Glutamatergic neuron (in vitro differentiated cells): ENCODE measurements at regions not wholly inside any gene's neighbourhood (a gene's known extent, or its start where the extent isn't known, plus 50 kb on each side); places are given as distances from the start of the nearest gene placed in this dataset.

Source experiments
- DNase-seq: peaks from one replicate; pipeline ENCODE4 v3.0.0; 2022
- H3K27ac Mint-ChIP-seq: one replicate; pipeline ENCODE4 v1.8.0; 2020; ENCODE audit warnings: mild to moderate bottlenecking, mixed read lengths, inconsistent platforms; ENCODE audit not compliant: unreplicated experiment
- H3K27me3 Mint-ChIP-seq: one replicate; pipeline ENCODE4 v1.8.0; 2020; ENCODE audit warnings: mild to moderate bottlenecking, moderate library complexity, mixed read lengths, inconsistent platforms; ENCODE audit not compliant: unreplicated experiment
- H3K36me3 Mint-ChIP-seq: one replicate; pipeline ENCODE4 v1.8.0; 2020; ENCODE audit warnings: mild to moderate bottlenecking, mixed read lengths, inconsistent platforms; ENCODE audit not compliant: unreplicated experiment
- H3K4me1 Mint-ChIP-seq: one replicate; pipeline ENCODE4 v1.8.0; 2020; ENCODE audit warnings: mild to moderate bottlenecking, low read depth, mixed read lengths, inconsistent platforms; ENCODE audit not compliant: unreplicated experiment
- H3K4me3 Mint-ChIP-seq: one replicate; pipeline ENCODE4 v1.8.0; 2020; ENCODE audit warnings: mild to moderate bottlenecking, mixed read lengths, inconsistent platforms; ENCODE audit not compliant: unreplicated experiment
- H3K9me3 Mint-ChIP-seq: one replicate; pipeline ENCODE4 v1.8.0; 2020; ENCODE audit warnings: mild to moderate bottlenecking, moderate library complexity, mixed read lengths, inconsistent platforms; ENCODE audit not compliant: unreplicated experiment
- TF ChIP-seq, protein P1 (sequence below): fragments of 200-600 bp; sonication (generic); IDR thresholded peaks from one replicate; pipeline ENCODE4 v1.5.0; 2021; ENCODE audit not compliant: partially characterized antibody, unreplicated experiment

DNA sequence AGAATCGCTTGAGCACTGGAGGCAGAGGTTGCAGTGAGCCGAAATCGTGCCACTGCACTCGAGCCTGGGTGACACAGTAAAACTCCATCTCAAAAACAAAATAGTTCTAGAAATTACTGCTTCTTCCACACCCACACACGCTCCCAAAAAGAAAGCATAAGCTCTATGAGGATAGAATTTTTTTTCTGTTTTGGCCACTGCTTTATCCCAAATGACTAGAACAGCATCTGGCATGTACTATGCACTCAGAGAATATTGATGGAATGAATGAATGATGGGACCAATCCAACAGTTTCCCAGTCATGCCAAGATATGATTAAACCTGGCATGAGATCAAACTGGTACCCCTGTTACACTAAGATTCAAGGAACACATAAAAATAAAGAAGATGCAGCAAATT is 455.4 kb upstream of the CHAC2 start:
- no peak for DNase-seq
- Mint-ChIP-seq H3K4me1 (peaks cover 6% of the 10 kb centered on the region), H3K36me3 (no peaks in the 10 kb centered on the region), H3K4me3 (no peak overlapping the region), H3K9me3 (no peaks in the 10 kb centered on the region), H3K27ac (no peak overlapping the region), H3K27me3 (no peaks in the 10 kb centered on the region)
- TF ChIP-seq, protein P1, sequence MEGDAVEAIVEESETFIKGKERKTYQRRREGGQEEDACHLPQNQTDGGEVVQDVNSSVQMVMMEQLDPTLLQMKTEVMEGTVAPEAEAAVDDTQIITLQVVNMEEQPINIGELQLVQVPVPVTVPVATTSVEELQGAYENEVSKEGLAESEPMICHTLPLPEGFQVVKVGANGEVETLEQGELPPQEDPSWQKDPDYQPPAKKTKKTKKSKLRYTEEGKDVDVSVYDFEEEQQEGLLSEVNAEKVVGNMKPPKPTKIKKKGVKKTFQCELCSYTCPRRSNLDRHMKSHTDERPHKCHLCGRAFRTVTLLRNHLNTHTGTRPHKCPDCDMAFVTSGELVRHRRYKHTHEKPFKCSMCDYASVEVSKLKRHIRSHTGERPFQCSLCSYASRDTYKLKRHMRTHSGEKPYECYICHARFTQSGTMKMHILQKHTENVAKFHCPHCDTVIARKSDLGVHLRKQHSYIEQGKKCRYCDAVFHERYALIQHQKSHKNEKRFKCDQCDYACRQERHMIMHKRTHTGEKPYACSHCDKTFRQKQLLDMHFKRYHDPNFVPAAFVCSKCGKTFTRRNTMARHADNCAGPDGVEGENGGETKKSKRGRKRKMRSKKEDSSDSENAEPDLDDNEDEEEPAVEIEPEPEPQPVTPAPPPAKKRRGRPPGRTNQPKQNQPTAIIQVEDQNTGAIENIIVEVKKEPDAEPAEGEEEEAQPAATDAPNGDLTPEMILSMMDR = no peak

DNA sequence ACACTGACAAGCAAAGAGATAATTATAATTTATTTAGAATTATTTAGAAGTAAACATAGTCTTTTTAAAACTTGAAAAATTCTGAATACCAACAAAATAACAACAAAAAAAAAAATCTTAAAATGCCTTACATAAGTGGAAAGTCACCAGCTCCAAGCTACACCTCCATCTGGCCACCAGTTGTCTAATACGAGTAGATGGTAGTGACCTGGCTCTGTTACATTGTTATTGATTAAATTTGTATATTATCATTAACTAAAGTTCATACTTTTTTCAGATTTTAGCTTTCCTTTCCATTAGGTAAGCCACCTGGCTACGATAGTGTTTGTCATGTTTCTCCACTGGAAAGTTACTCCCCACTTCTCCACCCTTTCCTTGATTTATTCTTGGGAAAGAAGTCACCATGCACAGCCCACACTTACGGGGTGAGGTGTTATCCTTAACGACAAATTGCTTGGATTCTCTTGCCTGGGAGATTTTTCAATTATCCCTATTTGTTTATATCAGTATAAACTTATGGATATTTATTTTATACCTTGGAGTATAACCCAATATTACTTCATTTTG is 464.5 kb upstream of the CHAC2 start:
- DNase-seq = no peak
- H3K27ac Mint-ChIP-seq = no peak overlapping the region
- no peaks in the 10 kb centered on the region for H3K36me3 Mint-ChIP-seq
- no peaks in the 10 kb centered on the region for H3K9me3 Mint-ChIP-seq
- TF ChIP-seq, protein P1 = no peak
- no peaks in the 10 kb centered on the region for H3K4me1 Mint-ChIP-seq
- H3K27me3 Mint-ChIP-seq = no peaks in the 10 kb centered on the region
- no peak overlapping the region for H3K4me3 Mint-ChIP-seq

DNA sequence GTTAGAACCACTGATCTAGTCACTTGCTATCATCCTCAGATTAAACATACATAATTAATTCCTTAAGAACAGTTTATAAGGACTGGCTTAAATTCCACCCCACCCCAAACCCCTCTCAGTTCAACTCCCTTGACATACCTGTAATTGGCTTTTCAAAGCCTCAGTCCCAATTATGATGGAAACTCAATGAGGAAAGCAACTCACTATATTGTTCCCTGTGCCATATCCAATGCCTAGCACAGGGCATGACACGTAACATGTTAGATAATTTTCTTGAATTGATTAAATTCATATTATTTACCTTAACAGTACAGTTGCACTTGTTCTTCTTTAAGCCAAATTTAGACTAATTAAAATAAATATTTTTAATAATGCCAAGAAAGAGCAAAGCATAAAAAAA is 465.1 kb upstream of the CHAC2 start:
- no peaks in the 10 kb centered on the region for H3K9me3 Mint-ChIP-seq
- H3K27ac Mint-ChIP-seq = no peak overlapping the region
- H3K36me3 Mint-ChIP-seq = no peaks in the 10 kb centered on the region
- no peak for DNase-seq
- H3K4me3 Mint-ChIP-seq = no peak overlapping the region
- H3K27me3 Mint-ChIP-seq = no peaks in the 10 kb centered on the region
- no peaks in the 10 kb centered on the region for H3K4me1 Mint-ChIP-seq
- TF ChIP-seq, protein P1 = no peak

DNA sequence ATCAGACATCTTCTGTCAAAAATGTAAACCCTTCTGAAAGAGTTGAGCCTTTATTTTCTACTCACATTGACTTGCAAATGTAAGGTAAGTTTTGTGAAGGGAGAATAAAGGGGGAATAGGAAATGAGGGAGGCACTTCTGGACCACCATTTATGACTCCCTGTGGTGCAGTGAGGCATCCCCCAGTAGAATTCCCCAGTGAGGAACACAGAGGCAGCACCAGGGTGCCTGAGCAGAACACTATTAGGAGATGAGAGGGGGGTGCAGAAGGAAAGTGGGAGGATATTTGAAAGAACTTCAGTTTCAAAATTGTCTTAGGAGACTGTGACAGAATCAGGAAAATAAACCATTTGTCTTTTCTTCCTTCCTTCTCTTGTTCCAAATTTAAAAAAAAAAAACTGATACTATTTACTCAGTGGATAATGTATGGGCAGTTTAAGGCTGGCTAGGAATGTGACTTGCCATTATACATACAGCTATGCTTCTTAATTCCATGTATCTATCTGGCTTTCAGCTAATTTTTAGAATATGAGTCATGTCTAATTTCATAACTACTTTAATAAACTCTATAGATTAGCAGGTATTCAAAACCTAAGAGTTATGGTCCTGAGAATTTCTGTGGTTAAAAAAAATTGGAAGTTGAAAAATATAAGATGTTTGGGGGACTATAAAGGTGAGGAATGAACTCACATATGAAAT is 478.1 kb upstream of the CHAC2 start:
- no peak overlapping the region for H3K27ac Mint-ChIP-seq
- no peaks in the 10 kb centered on the region for H3K4me1 Mint-ChIP-seq
- no peaks in the 10 kb centered on the region for H3K36me3 Mint-ChIP-seq
- H3K27me3 Mint-ChIP-seq = no peaks in the 10 kb centered on the region
- DNase-seq = no peak
- TF ChIP-seq, protein P1 = no peak
- no peaks in the 10 kb centered on the region for H3K9me3 Mint-ChIP-seq
- H3K4me3 Mint-ChIP-seq = no peak overlapping the region

DNA sequence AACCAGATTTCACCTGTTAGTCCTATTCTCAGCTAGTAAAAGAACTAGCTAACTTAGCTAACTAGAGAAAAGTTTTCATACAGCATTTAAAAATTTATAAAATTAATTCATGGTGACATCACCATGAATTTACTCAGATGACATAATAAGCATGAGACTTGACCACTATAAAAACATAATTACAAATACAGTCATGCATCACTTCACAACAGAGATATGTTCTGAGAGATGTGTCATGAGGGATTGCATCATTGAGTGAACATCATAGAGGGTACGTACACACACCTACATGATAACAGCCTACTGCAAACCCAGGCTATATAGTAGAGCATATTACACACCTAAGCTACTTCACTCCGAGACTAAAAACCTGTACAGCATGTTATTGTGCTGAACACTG is 481.3 kb upstream of the CHAC2 start:
- Mint-ChIP-seq H3K4me1 (no peaks in the 10 kb centered on the region), H3K9me3 (no peaks in the 10 kb centered on the region), H3K27me3 (no peaks in the 10 kb centered on the region), H3K36me3 (no peaks in the 10 kb centered on the region), H3K27ac (no peak overlapping the region), H3K4me3 (no peak overlapping the region)
- DNase-seq = no peak
- TF ChIP-seq, protein P1 = no peak
